ENCODE measurements at regions not wholly inside any gene's neighbourhood (a gene's known extent, or its start where the extent isn't known, plus 50 kb on each side); places are given as distances from the start of the nearest gene placed in this dataset.
"Not testable (repeated sequence)": the region's sequence is repeated elsewhere in the genome, so short reads cannot be mapped to it uniquely, and the experiment has no call there.

GRCh38 chr16:65388592-65388991 lies 266.7 kb upstream of the CDH11 start:
- no peak for DNase-seq

GRCh38 chr16:65386672-65387071 lies 264.8 kb upstream of the CDH11 start:
- DNase-seq: no peak

- DNase-seq: no peak
These were observed 262.6 kb upstream of the CDH11 start for GRCh38 chr16:65384441-65384840.

- no peak for DNase-seq
These were observed 255.3 kb upstream of the CDH11 start for GRCh38 chr16:65377195-65377594.

- no peak for DNase-seq
These were observed 254.7 kb upstream of the CDH11 start for GRCh38 chr16:65376601-65377000.

- DNase-seq: no peak
These were observed 253.8 kb upstream of the CDH11 start for GRCh38 chr16:65375651-65376050.

- DNase-seq: no peak
These were observed 251.2 kb upstream of the CDH11 start for GRCh38 chr16:65373097-65373496.

- no peak for DNase-seq
These were observed 250.3 kb upstream of the CDH11 start for GRCh38 chr16:65372171-65372570.

- no peak for DNase-seq
These were observed 244.2 kb upstream of the CDH11 start for GRCh38 chr16:65365732-65366715.

- not testable (repeated sequence) for DNase-seq
These were observed 234.9 kb upstream of the CDH11 start for GRCh38 chr16:65356721-65357120.

- no peak for DNase-seq
These were observed 233.8 kb upstream of the CDH11 start for GRCh38 chr16:65355706-65356105.

GRCh38 chr16:65353183-65353582 lies 231.3 kb upstream of the CDH11 start:
- DNase-seq: no peak

- DNase-seq: no peak
These were observed 227.8 kb upstream of the CDH11 start for GRCh38 chr16:65349626-65350025.

- DNase-seq: no peak
These were observed 221.7 kb upstream of the CDH11 start for GRCh38 chr16:65343556-65343955.

- no peak for DNase-seq
These were observed 220.5 kb upstream of the CDH11 start for GRCh38 chr16:65342231-65342866.

GRCh38 chr16:65339062-65339461 lies 217.2 kb upstream of the CDH11 start:
- no peak for DNase-seq

GRCh38 chr16:65336160-65336559 lies 214.3 kb upstream of the CDH11 start:
- no peak for DNase-seq

- DNase-seq: no peak
These were observed 212.2 kb upstream of the CDH11 start for GRCh38 chr16:65334081-65334480.

GRCh38 chr16:65333283-65333682 lies 211.4 kb upstream of the CDH11 start:
- no peak for DNase-seq

- DNase-seq: no peak
These were observed 205.5 kb upstream of the CDH11 start for GRCh38 chr16:65327346-65327745.

- no peak for DNase-seq
These were observed 201.9 kb upstream of the CDH11 start for GRCh38 chr16:65323655-65324237.

GRCh38 chr16:65319621-65320231 lies 197.9 kb upstream of the CDH11 start:
- DNase-seq: no peak

- DNase-seq: no peak
These were observed 196.9 kb upstream of the CDH11 start for GRCh38 chr16:65318590-65319257.

Measured in activated naive CD4-positive, alpha-beta T cell (primary cell).